Panc1 (cell line): ENCODE measurements at regions not wholly inside any gene's neighbourhood (a gene's known extent, or its start where the extent isn't known, plus 50 kb on each side); places are given as distances from the start of the nearest gene placed in this dataset.

ENCODE experiments used
- ATAC-seq: fragments of 200-7000 bp; cut with Tn5 transposase; 2 replicates; pipeline ENCODE4 v1.9.1; 2020; ENCODE audit warnings: mild to moderate bottlenecking, moderate library complexity
- BruUV-seq: library from RNA; stranded (reverse); fragments of 400-500 nt; replicated peaks from 2 replicates; lab custom pipeline; 2021; lab: Mats Ljungman, UMichigan
- CTCF ChIA-PET: fragments of 300-600 bp; sonication (Branson Sonifier 250); formaldehyde crosslinking; loops from one replicate; lab custom pipeline; 2022; ENCODE audit warnings: antibody characterized with exemption; lab: Charles Lee
- POLR2A ChIA-PET: fragments of 300-600 bp; sonication (Branson Sonifier 250); formaldehyde crosslinking; loops from one replicate; lab custom pipeline; 2022; ENCODE audit warnings: antibody characterized with exemption; lab: Charles Lee
- DNase-seq: peaks from one replicate; pipeline ENCODE4 v3.0.0-alpha.2; 2010; ENCODE audit warnings: low read depth, low spot score
- H3K27ac ChIP-seq: 2 replicates; pipeline ENCODE4 v1.5.1; 2011; ENCODE audit warnings: mild to moderate bottlenecking, low read length, inconsistent platforms
- H3K27me3 ChIP-seq: fragments of 200-500 bp; sonication (Bioruptor generic); 2 replicates; pipeline ENCODE4 v1.6.0; 2014; ENCODE audit warnings: low read length, inconsistent platforms; ENCODE audit not compliant: control insufficient read depth, insufficient read depth
- H3K36me3 ChIP-seq: fragments of 200-500 bp; sonication (Bioruptor generic); 2 replicates; pipeline ENCODE4 v1.5.1; 2014; ENCODE audit warnings: inconsistent platforms, mild to moderate bottlenecking, low read length, moderate library complexity; ENCODE audit not compliant: control insufficient read depth, insufficient read depth
- H3K4me1 ChIP-seq: 2 replicates; pipeline ENCODE4 v1.5.1; 2011; ENCODE audit warnings: inconsistent platforms, mild to moderate bottlenecking, low read length, moderate library complexity; ENCODE audit not compliant: control insufficient read depth, insufficient read depth
- H3K4me3 ChIP-seq, 2 experiments: 2 replicates each; pipeline ENCODE4 v1.5.1; 2011 to 2012; ENCODE audit warnings: low read depth in 2 of 2, low read length in 2 of 2, mild to moderate bottlenecking in 2 of 2, inconsistent platforms in 1 of 2, moderate library complexity in 1 of 2
- H3K9me3 ChIP-seq: fragments of 200-500 bp; sonication (Bioruptor generic); 2 replicates; pipeline ENCODE4 v1.5.1; 2014; ENCODE audit warnings: low read depth, mild to moderate bottlenecking, inconsistent platforms, low read length, moderate library complexity; ENCODE audit not compliant: control insufficient read depth, insufficient read depth
- POLR2AphosphoS5 ChIP-seq: IDR thresholded peaks from 2 replicates; pipeline ENCODE4 v1.6.1; 2012; ENCODE audit warnings: mild to moderate bottlenecking, low read depth, low read length, moderate library complexity
- SIN3A ChIP-seq: IDR thresholded peaks from 2 replicates; pipeline ENCODE4 v1.6.1; 2012; ENCODE audit warnings: low read depth, mild to moderate bottlenecking, low read length, moderate library complexity, borderline replicate concordance; ENCODE audit not compliant: insufficient read depth
- TCF7L2 ChIP-seq: IDR thresholded peaks from 2 replicates; pipeline ENCODE4 v1.6.1; 2011; ENCODE audit warnings: mild to moderate bottlenecking, low read depth, low read length, inconsistent platforms
- in situ Hi-C: cut with HindIII; loops from 2 replicates; pipeline ENCODE4 v1.10.0; 2016; ENCODE audit warnings: low sequenced_read_pairs, low pct_unique_long_range_greater_than_20kb
- intact Hi-C: fragments of 100-400 bp; cut with micrococcal nuclease; formaldehyde crosslinking; loops from one replicate; pipeline ENCODE4 v1.10.0; 2022; ENCODE audit not compliant: unreplicated experiment
- TF ChIP-seq, protein P1 (sequence below), 2 experiments: IDR thresholded peaks; 2 replicates each; pipeline ENCODE4 v1.6.1; 2011 to 2012; ENCODE audit warnings: low read depth in 2 of 2, control low read depth in 1 of 2, low read length in 1 of 2, mild to moderate bottlenecking in 1 of 2, moderate library complexity in 1 of 2; ENCODE audit not compliant: insufficient read depth in 1 of 2
- TF ChIP-seq, protein P2 (sequence below): fragments of 450-650 bp; IDR thresholded peaks from 2 replicates; pipeline ENCODE4 v1.5.1; 2017; ENCODE audit warnings: mild to moderate bottlenecking

DNA sequence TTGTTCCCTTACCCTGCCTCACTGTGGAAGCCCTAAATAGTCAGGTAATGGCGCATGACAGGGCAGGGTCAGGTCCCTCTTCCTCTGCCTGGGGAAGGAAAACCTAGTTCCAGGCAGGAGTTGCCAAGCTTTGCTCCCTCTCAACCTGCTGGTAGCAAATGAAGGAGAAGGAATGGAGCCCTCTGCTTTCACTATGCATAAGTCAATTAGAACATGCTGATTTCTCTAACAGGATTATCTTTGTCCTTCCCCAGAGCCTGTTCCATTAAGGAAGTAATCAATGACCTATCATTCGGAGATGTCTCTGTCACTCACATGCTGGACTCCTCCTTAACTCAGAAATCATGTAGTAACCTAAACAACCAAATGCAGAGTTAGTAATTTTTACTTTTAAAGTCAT is 161.8 kb upstream of the NFIA start:
- H3K36me3 ChIP-seq, result no peaks in the 10 kb centered on the region
- POLR2A ChIA-PET, result interaction anchor here (0.6 kb wide), 1 partner anchor 445 kb away, joined by 8 read pairs; no protein-coding TSS in a partner anchor
- no peak overlapping the region for H3K27ac ChIP-seq
- ATAC-seq, result no peak
- TF ChIP-seq SIN3A, result no peak
- TF ChIP-seq, protein P1, sequence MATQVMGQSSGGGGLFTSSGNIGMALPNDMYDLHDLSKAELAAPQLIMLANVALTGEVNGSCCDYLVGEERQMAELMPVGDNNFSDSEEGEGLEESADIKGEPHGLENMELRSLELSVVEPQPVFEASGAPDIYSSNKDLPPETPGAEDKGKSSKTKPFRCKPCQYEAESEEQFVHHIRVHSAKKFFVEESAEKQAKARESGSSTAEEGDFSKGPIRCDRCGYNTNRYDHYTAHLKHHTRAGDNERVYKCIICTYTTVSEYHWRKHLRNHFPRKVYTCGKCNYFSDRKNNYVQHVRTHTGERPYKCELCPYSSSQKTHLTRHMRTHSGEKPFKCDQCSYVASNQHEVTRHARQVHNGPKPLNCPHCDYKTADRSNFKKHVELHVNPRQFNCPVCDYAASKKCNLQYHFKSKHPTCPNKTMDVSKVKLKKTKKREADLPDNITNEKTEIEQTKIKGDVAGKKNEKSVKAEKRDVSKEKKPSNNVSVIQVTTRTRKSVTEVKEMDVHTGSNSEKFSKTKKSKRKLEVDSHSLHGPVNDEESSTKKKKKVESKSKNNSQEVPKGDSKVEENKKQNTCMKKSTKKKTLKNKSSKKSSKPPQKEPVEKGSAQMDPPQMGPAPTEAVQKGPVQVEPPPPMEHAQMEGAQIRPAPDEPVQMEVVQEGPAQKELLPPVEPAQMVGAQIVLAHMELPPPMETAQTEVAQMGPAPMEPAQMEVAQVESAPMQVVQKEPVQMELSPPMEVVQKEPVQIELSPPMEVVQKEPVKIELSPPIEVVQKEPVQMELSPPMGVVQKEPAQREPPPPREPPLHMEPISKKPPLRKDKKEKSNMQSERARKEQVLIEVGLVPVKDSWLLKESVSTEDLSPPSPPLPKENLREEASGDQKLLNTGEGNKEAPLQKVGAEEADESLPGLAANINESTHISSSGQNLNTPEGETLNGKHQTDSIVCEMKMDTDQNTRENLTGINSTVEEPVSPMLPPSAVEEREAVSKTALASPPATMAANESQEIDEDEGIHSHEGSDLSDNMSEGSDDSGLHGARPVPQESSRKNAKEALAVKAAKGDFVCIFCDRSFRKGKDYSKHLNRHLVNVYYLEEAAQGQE (IDR thresholded peaks at IDR 0.05; ENCODE audit: insufficient read depth in 1 of 2, low read depth in 2 of 2, low read length in 1 of 2), result no peak
- no peak for TF ChIP-seq POLR2AphosphoS5
- no peak for TF ChIP-seq TCF7L2
- TF ChIP-seq, protein P2, sequence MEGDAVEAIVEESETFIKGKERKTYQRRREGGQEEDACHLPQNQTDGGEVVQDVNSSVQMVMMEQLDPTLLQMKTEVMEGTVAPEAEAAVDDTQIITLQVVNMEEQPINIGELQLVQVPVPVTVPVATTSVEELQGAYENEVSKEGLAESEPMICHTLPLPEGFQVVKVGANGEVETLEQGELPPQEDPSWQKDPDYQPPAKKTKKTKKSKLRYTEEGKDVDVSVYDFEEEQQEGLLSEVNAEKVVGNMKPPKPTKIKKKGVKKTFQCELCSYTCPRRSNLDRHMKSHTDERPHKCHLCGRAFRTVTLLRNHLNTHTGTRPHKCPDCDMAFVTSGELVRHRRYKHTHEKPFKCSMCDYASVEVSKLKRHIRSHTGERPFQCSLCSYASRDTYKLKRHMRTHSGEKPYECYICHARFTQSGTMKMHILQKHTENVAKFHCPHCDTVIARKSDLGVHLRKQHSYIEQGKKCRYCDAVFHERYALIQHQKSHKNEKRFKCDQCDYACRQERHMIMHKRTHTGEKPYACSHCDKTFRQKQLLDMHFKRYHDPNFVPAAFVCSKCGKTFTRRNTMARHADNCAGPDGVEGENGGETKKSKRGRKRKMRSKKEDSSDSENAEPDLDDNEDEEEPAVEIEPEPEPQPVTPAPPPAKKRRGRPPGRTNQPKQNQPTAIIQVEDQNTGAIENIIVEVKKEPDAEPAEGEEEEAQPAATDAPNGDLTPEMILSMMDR, result no peak
- no peak overlapping the region for H3K4me3 ChIP-seq
- BruUV-seq, result no TSS peak
- no peak for DNase-seq
- CTCF ChIA-PET, result no interaction called here
- intact Hi-C loops, result no loop called here
- H3K9me3 ChIP-seq, result no peaks in the 10 kb centered on the region
- in situ Hi-C loops, result no loop called here
- H3K4me1 ChIP-seq, result no peaks in the 10 kb centered on the region
- H3K27me3 ChIP-seq, result no peaks in the 10 kb centered on the region

DNA sequence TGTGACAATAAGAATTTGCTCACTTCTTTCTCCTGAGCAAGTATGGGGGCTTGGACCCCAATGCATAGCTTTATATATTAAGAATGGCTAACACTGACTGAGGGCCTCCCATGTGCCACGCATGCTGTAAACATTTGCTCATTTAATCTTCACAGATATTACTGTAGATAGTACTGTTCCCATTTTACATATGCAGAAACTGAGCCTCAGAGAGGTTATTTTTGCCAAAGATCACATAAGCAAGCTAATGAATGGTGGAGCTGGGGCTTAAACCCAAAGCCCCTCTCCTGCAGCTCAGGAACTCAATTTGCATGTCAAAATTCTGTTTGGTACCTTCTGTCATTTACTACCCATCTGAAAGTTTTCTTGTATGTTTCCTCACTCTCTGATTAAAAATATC is 163.5 kb upstream of the NFIA start:
- Histone ChIP-seq H3K4me1 (no peaks in the 10 kb centered on the region), H3K27me3 (no peaks in the 10 kb centered on the region), H3K27ac (no peak overlapping the region), H3K36me3 (no peaks in the 10 kb centered on the region), H3K9me3 (no peaks in the 10 kb centered on the region), H3K4me3 (no peak overlapping the region)
- intact Hi-C loops, result no loop called here
- POLR2A ChIA-PET, result interaction anchor here (0.5 kb wide), 2 partner anchors 12 to 293 kb away, joined by 6 to 10 read pairs; no protein-coding TSS in a partner anchor
- CTCF ChIA-PET, result interaction anchor here (0.8 kb wide), 1 partner anchor 26 kb away, joined by 3 read pairs; no protein-coding TSS in a partner anchor
- BruUV-seq, result no TSS peak
- DNase-seq, result no peak
- no peak for ATAC-seq
- in situ Hi-C loops, result no loop called here
- TF ChIP-seq TCF7L2 (no peak), POLR2AphosphoS5 (no peak), SIN3A (no peak)
- TF ChIP-seq, protein P1 (IDR thresholded peaks at IDR 0.05; ENCODE audit: insufficient read depth in 1 of 2, low read depth in 2 of 2, low read length in 1 of 2), result no peak
- TF ChIP-seq, protein P2, result no peak
